SKM-1 treated with dmso at 0.1 percent for 144 hours (cell line): ENCODE measurements at regions not wholly inside any gene's neighbourhood (a gene's known extent, or its start where the extent isn't known, plus 50 kb on each side); places are given as distances from the start of the nearest gene placed in this dataset.
"Not testable (repeated sequence)": the region's sequence is repeated elsewhere in the genome, so short reads cannot be mapped to it uniquely, and the experiment has no call there.

Source experiments
- DNase-seq: peaks from one replicate; lab custom pipeline; 2025; ENCODE audit not compliant: unreplicated experiment; lab: John Stamatoyannopoulos, UW

GRCh38 chr12:124159655-124160054 is 135.2 kb upstream of the RFLNA start:
- DNase-seq, result no peak

- DNase-seq, result no peak
Measured at GRCh38 chr12:124160097-124160756, 134.7 kb upstream of the RFLNA start.

- DNase-seq, result not testable (repeated sequence)
Measured at GRCh38 chr12:124161402-124161801, 133.5 kb upstream of the RFLNA start.

GRCh38 chr12:124162151-124163110 is 132.5 kb upstream of the RFLNA start:
- no peak for DNase-seq

GRCh38 chr12:124165695-124166094 is 129.2 kb upstream of the RFLNA start:
- DNase-seq, result no peak

GRCh38 chr12:124167141-124167540 is 127.8 kb upstream of the RFLNA start:
- DNase-seq, result no peak

GRCh38 chr12:124168016-124168786 is 126.7 kb upstream of the RFLNA start:
- no peak for DNase-seq

- no peak for DNase-seq
Measured at GRCh38 chr12:124169577-124170284, 125.2 kb upstream of the RFLNA start.

GRCh38 chr12:124170760-124171159 is 124.1 kb upstream of the RFLNA start:
- DNase-seq, result no peak

GRCh38 chr12:124171231-124171979 is 123.5 kb upstream of the RFLNA start:
- DNase-seq, result peak; percentile 76

GRCh38 chr12:124172636-124173035 is 122.3 kb upstream of the RFLNA start:
- DNase-seq, result no peak

GRCh38 chr12:124173692-124174091 is 121.2 kb upstream of the RFLNA start:
- DNase-seq, result no peak

- no peak for DNase-seq
Measured at GRCh38 chr12:124174451-124175348, 120.2 kb upstream of the RFLNA start.

- DNase-seq, result no peak
Measured at GRCh38 chr12:124175704-124176103, 119.2 kb upstream of the RFLNA start.

- no peak for DNase-seq
Measured at GRCh38 chr12:124177276-124177950, 117.5 kb upstream of the RFLNA start.

- DNase-seq, result no peak
Measured at GRCh38 chr12:124177951-124178316, 117.0 kb upstream of the RFLNA start.

- DNase-seq, result no peak
Measured at GRCh38 chr12:124179936-124180607, 114.8 kb upstream of the RFLNA start.

GRCh38 chr12:124183172-124183571 is 111.7 kb upstream of the RFLNA start:
- DNase-seq, result no peak
